ENCODE measurements at regions not wholly inside any gene's neighbourhood (a gene's known extent, or its start where the extent isn't known, plus 50 kb on each side); places are given as distances from the start of the nearest gene placed in this dataset.
A peak's percentile ranks its signal among the peaks of the same experiment; 100 is the strongest.

- DNase-seq (ENCODE audit: low read depth), result no peak
- H3K4me3 ChIP-seq (ENCODE audit: low read depth, low read length), result peak overlapping the region; percentile 53; the same call in 1 of the 2 replicates
- TF ChIP-seq CTCF (IDR thresholded peaks at IDR 0.05; ENCODE audit: insufficient read depth, low read depth, low read length, missing control alignments), result no peak
Measured at GRCh38 chr15:92833493-92834271, 66.4 kb upstream of the CHD2 start.

GRCh38 chr15:92839696-92840095, 60.4 kb upstream of the CHD2 start:
- DNase-seq (ENCODE audit: low read depth), result peak; percentile 79
- no peak overlapping the region; the same call in 1 of the 2 replicates for H3K4me3 ChIP-seq (ENCODE audit: low read depth, low read length)
- TF ChIP-seq CTCF (IDR thresholded peaks at IDR 0.05; ENCODE audit: insufficient read depth, low read depth, low read length, missing control alignments), result no peak

GRCh38 chr15:92840149-92840548, 60.0 kb upstream of the CHD2 start:
- TF ChIP-seq CTCF (IDR thresholded peaks at IDR 0.05; ENCODE audit: insufficient read depth, low read depth, low read length, missing control alignments), result no peak
- peak overlapping the region; percentile 2; the same call in 1 of the 2 replicates for H3K4me3 ChIP-seq (ENCODE audit: low read depth, low read length)
- peak; percentile 30 for DNase-seq (ENCODE audit: low read depth)

GRCh38 chr15:92843326-92843725, 56.8 kb upstream of the CHD2 start:
- TF ChIP-seq CTCF (IDR thresholded peaks at IDR 0.05; ENCODE audit: insufficient read depth, low read depth, low read length, missing control alignments), result no peak
- DNase-seq (ENCODE audit: low read depth), result no peak
- H3K4me3 ChIP-seq (ENCODE audit: low read depth, low read length), result no peak overlapping the region

- no peak for DNase-seq (ENCODE audit: low read depth)
- TF ChIP-seq CTCF (IDR thresholded peaks at IDR 0.05; ENCODE audit: insufficient read depth, low read depth, low read length, missing control alignments), result no peak
- H3K4me3 ChIP-seq (ENCODE audit: low read depth, low read length), result no peak overlapping the region
Measured at GRCh38 chr15:92843814-92844213, 56.3 kb upstream of the CHD2 start.

- peak; percentile 79 for DNase-seq (ENCODE audit: low read depth)
- H3K4me3 ChIP-seq (ENCODE audit: low read depth, low read length), result no peak overlapping the region; the same call in 1 of the 2 replicates
- no peak for TF ChIP-seq CTCF (IDR thresholded peaks at IDR 0.05; ENCODE audit: insufficient read depth, low read depth, low read length, missing control alignments)
Measured at GRCh38 chr15:92845126-92845508, 55.0 kb upstream of the CHD2 start.

GRCh38 chr15:92846741-92847140, 53.4 kb upstream of the CHD2 start:
- TF ChIP-seq CTCF (IDR thresholded peaks at IDR 0.05; ENCODE audit: insufficient read depth, low read depth, low read length, missing control alignments), result no peak
- DNase-seq (ENCODE audit: low read depth), result no peak
- no peak overlapping the region for H3K4me3 ChIP-seq (ENCODE audit: low read depth, low read length)

Data from GM12865 (cell line).